ENCODE measurements at regions not wholly inside any gene's neighbourhood (a gene's known extent, or its start where the extent isn't known, plus 50 kb on each side); places are given as distances from the start of the nearest gene placed in this dataset.

DNA sequence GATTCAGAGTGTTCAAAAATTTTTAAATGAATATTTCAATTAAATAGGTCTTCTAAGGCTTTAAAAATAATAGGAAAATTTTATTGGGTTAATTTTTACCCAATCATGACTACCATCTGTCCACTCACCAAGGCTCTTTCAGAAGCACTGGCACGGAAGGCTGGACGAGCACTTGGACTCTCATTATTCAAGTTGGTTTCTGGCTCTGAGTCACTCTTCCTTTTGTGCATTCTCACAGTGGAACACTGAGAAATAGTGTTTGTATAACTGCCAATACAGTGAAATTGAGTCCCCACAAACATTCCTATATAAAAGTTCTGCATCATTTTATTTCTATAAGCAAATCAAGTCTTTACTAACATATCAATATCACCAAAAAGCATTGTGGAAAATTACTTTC is 1149.0 kb downstream of the EFNA5 start:
- TF ChIP-seq JUND (IDR thresholded peaks at IDR 0.05) (no peak), YY1 (IDR thresholded peaks at IDR 0.05) (no peak), SP1 (IDR thresholded peaks at IDR 0.05) (no peak), NR2F2 (IDR thresholded peaks at IDR 0.05) (no peak), FOXA1 (IDR thresholded peaks at IDR 0.05) (no peak), GABPA (IDR thresholded peaks at IDR 0.05 in 1 of 2, conservative IDR thresholded peaks at IDR 0.05 in 1 of 2) (no peak), HNF4G (IDR thresholded peaks at IDR 0.05) (no peak), RAD21 (IDR thresholded peaks at IDR 0.05) (no peak), TAF1 (conservative IDR thresholded peaks at IDR 0.05) (no peak)
- TF ChIP-seq, protein P1, sequence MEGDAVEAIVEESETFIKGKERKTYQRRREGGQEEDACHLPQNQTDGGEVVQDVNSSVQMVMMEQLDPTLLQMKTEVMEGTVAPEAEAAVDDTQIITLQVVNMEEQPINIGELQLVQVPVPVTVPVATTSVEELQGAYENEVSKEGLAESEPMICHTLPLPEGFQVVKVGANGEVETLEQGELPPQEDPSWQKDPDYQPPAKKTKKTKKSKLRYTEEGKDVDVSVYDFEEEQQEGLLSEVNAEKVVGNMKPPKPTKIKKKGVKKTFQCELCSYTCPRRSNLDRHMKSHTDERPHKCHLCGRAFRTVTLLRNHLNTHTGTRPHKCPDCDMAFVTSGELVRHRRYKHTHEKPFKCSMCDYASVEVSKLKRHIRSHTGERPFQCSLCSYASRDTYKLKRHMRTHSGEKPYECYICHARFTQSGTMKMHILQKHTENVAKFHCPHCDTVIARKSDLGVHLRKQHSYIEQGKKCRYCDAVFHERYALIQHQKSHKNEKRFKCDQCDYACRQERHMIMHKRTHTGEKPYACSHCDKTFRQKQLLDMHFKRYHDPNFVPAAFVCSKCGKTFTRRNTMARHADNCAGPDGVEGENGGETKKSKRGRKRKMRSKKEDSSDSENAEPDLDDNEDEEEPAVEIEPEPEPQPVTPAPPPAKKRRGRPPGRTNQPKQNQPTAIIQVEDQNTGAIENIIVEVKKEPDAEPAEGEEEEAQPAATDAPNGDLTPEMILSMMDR (IDR thresholded peaks at IDR 0.05; ENCODE audit: low read depth, low read length, missing input control), result no peak
- TF ChIP-seq, protein P2, sequence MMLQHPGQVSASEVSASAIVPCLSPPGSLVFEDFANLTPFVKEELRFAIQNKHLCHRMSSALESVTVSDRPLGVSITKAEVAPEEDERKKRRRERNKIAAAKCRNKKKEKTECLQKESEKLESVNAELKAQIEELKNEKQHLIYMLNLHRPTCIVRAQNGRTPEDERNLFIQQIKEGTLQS (IDR thresholded peaks at IDR 0.05), result no peak
- TF ChIP-seq, protein P3, sequence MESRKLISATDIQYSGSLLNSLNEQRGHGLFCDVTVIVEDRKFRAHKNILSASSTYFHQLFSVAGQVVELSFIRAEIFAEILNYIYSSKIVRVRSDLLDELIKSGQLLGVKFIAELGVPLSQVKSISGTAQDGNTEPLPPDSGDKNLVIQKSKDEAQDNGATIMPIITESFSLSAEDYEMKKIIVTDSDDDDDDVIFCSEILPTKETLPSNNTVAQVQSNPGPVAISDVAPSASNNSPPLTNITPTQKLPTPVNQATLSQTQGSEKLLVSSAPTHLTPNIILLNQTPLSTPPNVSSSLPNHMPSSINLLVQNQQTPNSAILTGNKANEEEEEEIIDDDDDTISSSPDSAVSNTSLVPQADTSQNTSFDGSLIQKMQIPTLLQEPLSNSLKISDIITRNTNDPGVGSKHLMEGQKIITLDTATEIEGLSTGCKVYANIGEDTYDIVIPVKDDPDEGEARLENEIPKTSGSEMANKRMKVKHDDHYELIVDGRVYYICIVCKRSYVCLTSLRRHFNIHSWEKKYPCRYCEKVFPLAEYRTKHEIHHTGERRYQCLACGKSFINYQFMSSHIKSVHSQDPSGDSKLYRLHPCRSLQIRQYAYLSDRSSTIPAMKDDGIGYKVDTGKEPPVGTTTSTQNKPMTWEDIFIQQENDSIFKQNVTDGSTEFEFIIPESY (IDR thresholded peaks at IDR 0.05), result no peak
- TF ChIP-seq, protein P4, sequence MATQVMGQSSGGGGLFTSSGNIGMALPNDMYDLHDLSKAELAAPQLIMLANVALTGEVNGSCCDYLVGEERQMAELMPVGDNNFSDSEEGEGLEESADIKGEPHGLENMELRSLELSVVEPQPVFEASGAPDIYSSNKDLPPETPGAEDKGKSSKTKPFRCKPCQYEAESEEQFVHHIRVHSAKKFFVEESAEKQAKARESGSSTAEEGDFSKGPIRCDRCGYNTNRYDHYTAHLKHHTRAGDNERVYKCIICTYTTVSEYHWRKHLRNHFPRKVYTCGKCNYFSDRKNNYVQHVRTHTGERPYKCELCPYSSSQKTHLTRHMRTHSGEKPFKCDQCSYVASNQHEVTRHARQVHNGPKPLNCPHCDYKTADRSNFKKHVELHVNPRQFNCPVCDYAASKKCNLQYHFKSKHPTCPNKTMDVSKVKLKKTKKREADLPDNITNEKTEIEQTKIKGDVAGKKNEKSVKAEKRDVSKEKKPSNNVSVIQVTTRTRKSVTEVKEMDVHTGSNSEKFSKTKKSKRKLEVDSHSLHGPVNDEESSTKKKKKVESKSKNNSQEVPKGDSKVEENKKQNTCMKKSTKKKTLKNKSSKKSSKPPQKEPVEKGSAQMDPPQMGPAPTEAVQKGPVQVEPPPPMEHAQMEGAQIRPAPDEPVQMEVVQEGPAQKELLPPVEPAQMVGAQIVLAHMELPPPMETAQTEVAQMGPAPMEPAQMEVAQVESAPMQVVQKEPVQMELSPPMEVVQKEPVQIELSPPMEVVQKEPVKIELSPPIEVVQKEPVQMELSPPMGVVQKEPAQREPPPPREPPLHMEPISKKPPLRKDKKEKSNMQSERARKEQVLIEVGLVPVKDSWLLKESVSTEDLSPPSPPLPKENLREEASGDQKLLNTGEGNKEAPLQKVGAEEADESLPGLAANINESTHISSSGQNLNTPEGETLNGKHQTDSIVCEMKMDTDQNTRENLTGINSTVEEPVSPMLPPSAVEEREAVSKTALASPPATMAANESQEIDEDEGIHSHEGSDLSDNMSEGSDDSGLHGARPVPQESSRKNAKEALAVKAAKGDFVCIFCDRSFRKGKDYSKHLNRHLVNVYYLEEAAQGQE (IDR thresholded peaks at IDR 0.05), result no peak
- TF ChIP-seq, protein P5, sequence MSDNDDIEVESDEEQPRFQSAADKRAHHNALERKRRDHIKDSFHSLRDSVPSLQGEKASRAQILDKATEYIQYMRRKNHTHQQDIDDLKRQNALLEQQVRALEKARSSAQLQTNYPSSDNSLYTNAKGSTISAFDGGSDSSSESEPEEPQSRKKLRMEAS (IDR thresholded peaks at IDR 0.05), result no peak

All from liver (tissue), 3 donors.